GM12878 (cell line): ENCODE measurements at regions not wholly inside any gene's neighbourhood (a gene's known extent, or its start where the extent isn't known, plus 50 kb on each side); places are given as distances from the start of the nearest gene placed in this dataset.

ENCODE experiments used
- ATAC-seq: fragments of 200-7000 bp; cut with Tn5 transposase; 3 replicates; pipeline ENCODE4 v1.9.1; 2020; ENCODE audit warnings: mild to moderate bottlenecking, moderate library complexity
- BruUV-seq: library from RNA; stranded (reverse); fragments of 400-500 nt; replicated peaks from 2 replicates; lab custom pipeline; 2021; lab: Mats Ljungman, UMichigan
- CTCF ChIA-PET: fragments of 300-600 bp; sonication (Branson Sonifier 250); formaldehyde crosslinking; extraction: SDS; loops from one replicate; lab custom pipeline; 2021; ENCODE audit warnings: inconsistent platforms; lab: Yijun Ruan, JAX
- POLR2A ChIA-PET: fragments of 350-600 bp; formaldehyde crosslinking; extraction: SDS; loops from one replicate; lab custom pipeline; 2021; ENCODE audit warnings: inconsistent platforms; lab: Charles Lee
- RAD21 ChIA-PET: fragments of 300-600 bp; sonication (Branson Sonifier 250); formaldehyde crosslinking; loops from one replicate; lab custom pipeline; 2023; ENCODE audit warnings: antibody characterized with exemption; ENCODE audit not compliant: unreplicated experiment; lab: Charles Lee
- SMC1A ChIA-PET: fragments of 300-600 bp; sonication (Branson Sonifier 250); formaldehyde crosslinking; loops from one replicate; lab custom pipeline; 2023; ENCODE audit not compliant: unreplicated experiment, uncharacterized antibody; lab: Charles Lee
- DNase-seq: peaks from one replicate; pipeline ENCODE4 v3.0.0-alpha.2; 2011; ENCODE audit warnings: low read depth, low spot score
- FAIRE-seq: peaks from 3 replicates; lab custom pipeline; 2011; peaks lifted over from hg19 to GRCh38; lab: Jason Lieb, UNC
- H2AFZ ChIP-seq: 2 replicates; pipeline ENCODE4 v1.6.0; 2011; ENCODE audit warnings: low read depth, low read length, control low read depth; ENCODE audit not compliant: control insufficient read depth
- H3K27ac ChIP-seq: 2 replicates; pipeline ENCODE4 v1.5.1; 2011; ENCODE audit warnings: control low read depth; ENCODE audit not compliant: control insufficient read depth, insufficient read depth
- H3K27me3 ChIP-seq, 2 experiments: replicated peaks in 1 of 2; 2 replicates each; pipeline versions ENCODE4 v1.6.0 to v1.6.1; 2011; ENCODE audit warnings: low read length in 1 of 2; ENCODE audit not compliant: control insufficient read depth in 2 of 2, insufficient read depth in 2 of 2
- H3K36me3 ChIP-seq, 2 experiments: 2 replicates each; pipeline ENCODE4 v1.5.1; 2011; ENCODE audit warnings: low read length in 1 of 2; ENCODE audit not compliant: control insufficient read depth in 2 of 2, insufficient read depth in 2 of 2
- H3K4me1 ChIP-seq: 2 replicates; pipeline ENCODE4 v1.6.1; 2011; ENCODE audit warnings: mild to moderate bottlenecking, low read length, moderate library complexity, mixed read lengths; ENCODE audit not compliant: control insufficient read depth, insufficient read depth
- H3K4me2 ChIP-seq: 2 replicates; pipeline ENCODE4 v1.6.0; 2011; ENCODE audit warnings: control low read depth; ENCODE audit not compliant: control insufficient read depth, insufficient read depth
- H3K4me3 ChIP-seq: fragments of 200-600 bp; sonication (generic); 2 replicates; pipeline ENCODE4 v1.5.1; 2016
- H3K79me2 ChIP-seq: 2 replicates; pipeline ENCODE4 v1.6.0; 2011; ENCODE audit warnings: low read length; ENCODE audit not compliant: control insufficient read depth, insufficient read depth
- H3K9ac ChIP-seq: 2 replicates; pipeline ENCODE4 v1.8.0; 2011; ENCODE audit warnings: low read length, control low read depth, mixed read lengths; ENCODE audit not compliant: control insufficient read depth, insufficient read depth
- H3K9me3 ChIP-seq: replicated peaks from 3 replicates; pipeline ENCODE4 v1.5.1; 2011; ENCODE audit warnings: mild to moderate bottlenecking, low read length; ENCODE audit not compliant: control insufficient read depth, insufficient read depth
- H4K20me1 ChIP-seq: 2 replicates; pipeline ENCODE4 v1.6.0; 2011; ENCODE audit not compliant: control insufficient read depth, insufficient read depth
- ATF7 ChIP-seq: fragments of 450-650 bp; IDR thresholded peaks from 2 replicates; pipeline ENCODE4 v1.6.1; 2016; ENCODE audit warnings: low read depth, mild to moderate bottlenecking
- BACH1 ChIP-seq: fragments of 450-650 bp; IDR thresholded peaks from 2 replicates; pipeline ENCODE4 v1.6.1; 2017; ENCODE audit warnings: mild to moderate bottlenecking, borderline replicate concordance
- BHLHE40 ChIP-seq, 2 experiments: fragments of 450-650 bp in 1 of 2; IDR thresholded peaks; 2 replicates each; pipeline ENCODE4 v1.6.1; 2011 to 2017; ENCODE audit warnings: low read depth in 2 of 2, borderline replicate concordance in 1 of 2, improper control_type of control experiment in 1 of 2, low read length in 1 of 2, mild to moderate bottlenecking in 1 of 2
- CBFB ChIP-seq: IDR thresholded peaks from 2 replicates; pipeline ENCODE4 v1.6.1; 2016; ENCODE audit warnings: antibody characterized with exemption, low read depth
- CHD1 ChIP-seq: IDR thresholded peaks from 2 replicates; pipeline ENCODE4 v1.6.1; 2012; ENCODE audit warnings: low read depth, low read length, improper control_type of control experiment
- IRF3 ChIP-seq: fragments of 450-650 bp; IDR thresholded peaks from 2 replicates; pipeline ENCODE4 v1.6.1; 2014; ENCODE audit warnings: mild to moderate bottlenecking
- MYC ChIP-seq: IDR thresholded peaks from 2 replicates; pipeline ENCODE4 v1.6.1; 2011; ENCODE audit warnings: mild to moderate bottlenecking, low read length, moderate library complexity, inconsistent platforms; ENCODE audit not compliant: insufficient read depth, insufficient replicate concordance, insufficient read length, severe bottlenecking
- NR2C2 ChIP-seq: IDR thresholded peaks from 2 replicates; pipeline ENCODE4 v1.6.1; 2011; ENCODE audit warnings: borderline replicate concordance, low read depth; ENCODE audit not compliant: control insufficient read depth, insufficient read length
- RAD21 ChIP-seq: IDR thresholded peaks from 2 replicates; pipeline ENCODE4 v1.6.1; 2011; ENCODE audit warnings: mild to moderate bottlenecking, low read depth, low read length, moderate library complexity; ENCODE audit not compliant: insufficient read depth
- RUNX3 ChIP-seq: IDR thresholded peaks from 2 replicates; pipeline ENCODE4 v1.6.1; 2012; ENCODE audit warnings: low read length, inconsistent platforms
- SIN3A ChIP-seq: IDR thresholded peaks from 2 replicates; pipeline ENCODE4 v1.6.1; 2012; ENCODE audit warnings: low read depth, low read length, improper control_type of control experiment
- SMAD1 ChIP-seq: fragments of 450-650 bp; IDR thresholded peaks from 2 replicates; pipeline ENCODE4 v1.6.1; 2018; ENCODE audit warnings: mild to moderate bottlenecking, low read depth; ENCODE audit not compliant: partially characterized antibody
- SMARCA5 ChIP-seq: fragments of 450-650 bp; IDR thresholded peaks from 2 replicates; pipeline ENCODE4 v1.6.1; 2017; ENCODE audit warnings: mild to moderate bottlenecking
- YY1 ChIP-seq: IDR thresholded peaks from 2 replicates; pipeline ENCODE4 v1.6.1; 2011; ENCODE audit warnings: low read depth, mild to moderate bottlenecking, low read length
- ZBED1 ChIP-seq: IDR thresholded peaks from 2 replicates; pipeline ENCODE4 v1.6.1; 2016; ENCODE audit warnings: borderline replicate concordance
- WGBS: methylation state at CpG from one replicate; pipeline ENCODE4 v1.1.6; 2016; ENCODE audit warnings: low lambda C conversion rate; ENCODE audit not compliant: insufficient replicate concordance, insufficient coverage; ENCODE audit errors: missing lambda C conversion rate; 5-methylcytosine and 5-hydroxymethylcytosine counted together
- in situ Hi-C: fragments of 300-500 bp; cut with MboI; formaldehyde crosslinking; loops from 9 replicates; pipeline ENCODE4 v1.14.3; 2018; ENCODE audit warnings: mixed read lengths
- intact Hi-C: fragments of 100-400 bp; cut with micrococcal nuclease; formaldehyde crosslinking; loops from one replicate; pipeline ENCODE4 v1.14.2; 2022; ENCODE audit not compliant: unreplicated experiment

DNA sequence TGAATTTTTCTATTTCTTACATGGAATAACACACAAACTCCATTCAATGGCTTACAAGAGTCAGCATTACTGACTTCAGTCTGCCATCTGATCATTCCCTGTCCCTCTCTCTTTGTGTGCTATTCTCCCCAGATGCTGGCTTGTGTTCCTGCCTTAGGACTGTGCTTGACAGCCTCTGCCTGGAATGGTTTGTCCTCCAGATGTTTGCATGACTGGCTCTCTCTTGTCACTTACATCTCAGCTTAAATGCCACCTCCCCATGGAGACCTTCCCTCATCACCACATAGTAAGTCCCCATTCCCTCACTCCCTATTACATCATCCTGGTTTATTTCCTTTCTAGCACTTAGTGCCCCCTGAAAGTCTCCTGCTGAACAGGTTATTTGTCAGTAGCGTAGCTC lies 181.6 kb downstream of the KTN1 start:
- Histone ChIP-seq H3K4me2 (no peak overlapping the region), H4K20me1 (no peaks in the 10 kb centered on the region), H3K27ac (no peak overlapping the region), H3K4me1 (peaks cover 7% of the 10 kb centered on the region; the same call in 1 of the 2 replicates), H2AFZ (no peak overlapping the region), H3K9me3 (no peaks in the 10 kb centered on the region), H3K27me3 (no peaks in the 10 kb centered on the region), H3K4me3 (no peak overlapping the region), H3K79me2 (no peaks in the 10 kb centered on the region), H3K9ac (no peak overlapping the region), H3K36me3 (no peaks in the 10 kb centered on the region)
- ATAC-seq (no peak), FAIRE-seq (no peak), DNase-seq (no peak)
- BruUV-seq: no TSS peak
- TF ChIP-seq CBFB (no peak), ZBED1 (no peak), RAD21 (no peak), RUNX3 (no peak), IRF3 (no peak), BHLHE40 (IDR thresholded peaks at IDR 0.05; ENCODE audit: borderline replicate concordance in 1 of 2, low read depth in 2 of 2, low read length in 1 of 2) (no peak), SMAD1 (no peak), MYC (no peak), SMARCA5 (no peak), ATF7 (no peak), CHD1 (no peak), SIN3A (no peak), YY1 (no peak), BACH1 (no peak), NR2C2 (no peak)
- POLR2A ChIA-PET: interaction anchor here (1.2 kb wide), 1 partner anchor 20 kb away, joined by 3 read pairs; no protein-coding TSS in a partner anchor
- intact Hi-C loops (no loop called here), in situ Hi-C loops (no loop called here)
- RAD21 ChIA-PET: no interaction called here
- CTCF ChIA-PET: no interaction called here
- WGBS: 85% methylated on average over 1 of the region's 1 CpG
- SMC1A ChIA-PET: interaction anchor here (1.7 kb wide), 1 partner anchor 8 kb away, joined by 7 read pairs; no protein-coding TSS in a partner anchor
